GM21717 (cell line): ENCODE measurements at regions not wholly inside any gene's neighbourhood (a gene's known extent, or its start where the extent isn't known, plus 50 kb on each side); places are given as distances from the start of the nearest gene placed in this dataset.
"Not testable (repeated sequence)": the region's sequence is repeated elsewhere in the genome, so short reads cannot be mapped to it uniquely, and the experiment has no call there.

Source experiments
- ATAC-seq: cut with Tn5 transposase; IDR thresholded peaks from one replicate; pipeline ENCODE4 v1.9.1; 2021; ENCODE audit warnings: mild to moderate bottlenecking, moderate library complexity; ENCODE audit not compliant: unreplicated experiment

DNA sequence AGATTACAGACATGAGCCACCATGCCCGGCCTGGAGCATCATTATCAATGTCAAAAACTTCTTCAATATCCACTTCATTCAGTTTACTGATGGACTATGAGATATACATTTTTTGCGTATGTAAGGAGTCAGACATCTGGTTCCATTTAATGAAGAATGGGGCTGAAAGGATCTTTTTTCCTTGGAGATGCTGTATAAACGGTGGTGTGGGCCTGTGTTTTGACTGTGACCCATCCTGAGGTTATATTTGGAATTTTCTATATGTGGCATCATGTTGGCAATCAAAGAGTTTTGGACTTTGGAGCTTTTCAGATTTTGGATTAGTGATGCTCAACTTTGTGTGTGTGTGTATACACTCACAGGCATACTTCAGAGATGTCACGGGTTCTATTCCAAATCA, 85.7 kb upstream of the FBXL17 start:
- ATAC-seq, result no peak

DNA sequence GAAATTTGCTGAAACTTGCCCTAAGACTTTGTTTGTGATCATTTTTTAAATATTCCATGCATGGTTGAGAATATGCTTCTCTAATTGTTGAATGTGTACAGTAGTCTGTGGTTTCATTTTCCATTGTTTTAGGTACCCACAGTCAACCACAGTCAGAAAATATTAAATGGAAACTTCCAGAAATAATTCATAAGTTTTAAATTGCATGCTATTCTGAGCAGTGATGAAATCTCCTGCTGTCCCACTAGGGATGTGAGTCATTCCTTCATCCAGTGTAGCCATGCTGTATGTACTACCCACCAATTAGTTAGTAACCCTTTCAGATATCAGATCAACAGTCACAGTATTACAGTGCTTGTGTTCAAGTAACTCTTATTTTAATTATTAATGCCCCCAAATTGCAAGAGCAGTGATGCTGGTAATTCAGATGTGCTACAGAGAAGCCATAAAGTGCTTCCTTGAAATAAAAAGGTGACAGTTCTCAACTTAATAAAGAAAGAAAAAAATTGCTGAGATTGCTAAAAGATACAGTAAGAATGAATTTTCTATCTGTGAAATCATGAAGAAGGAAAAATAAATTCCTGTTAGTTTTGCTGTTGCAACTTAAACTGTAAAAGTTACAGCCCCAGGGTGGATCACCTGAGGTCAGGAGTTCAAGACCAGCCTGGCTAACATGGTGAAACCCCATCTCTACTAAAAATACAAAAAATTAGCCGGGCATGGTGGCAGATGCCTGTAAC, 79.9 kb upstream of the FBXL17 start:
- ATAC-seq, result no peak

DNA sequence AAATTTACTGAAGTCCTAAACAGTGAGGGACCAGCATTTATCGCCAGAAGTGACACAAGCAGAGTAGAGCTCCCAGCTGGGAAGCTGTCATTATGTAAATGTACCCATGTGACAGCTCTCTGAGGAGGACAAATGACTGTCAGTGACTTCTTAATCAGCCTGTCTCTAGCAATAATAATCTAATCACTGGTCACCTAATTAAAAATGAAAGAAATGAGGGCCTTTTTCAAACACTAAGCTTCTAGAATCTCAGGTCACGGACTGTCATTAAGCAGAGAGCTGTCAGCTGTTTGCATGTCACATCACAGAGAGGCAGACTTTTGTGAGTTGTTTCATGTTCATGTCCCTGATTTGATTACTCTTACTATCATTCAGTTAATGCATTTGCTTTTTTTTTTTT, 77.9 kb upstream of the FBXL17 start:
- no peak for ATAC-seq

DNA sequence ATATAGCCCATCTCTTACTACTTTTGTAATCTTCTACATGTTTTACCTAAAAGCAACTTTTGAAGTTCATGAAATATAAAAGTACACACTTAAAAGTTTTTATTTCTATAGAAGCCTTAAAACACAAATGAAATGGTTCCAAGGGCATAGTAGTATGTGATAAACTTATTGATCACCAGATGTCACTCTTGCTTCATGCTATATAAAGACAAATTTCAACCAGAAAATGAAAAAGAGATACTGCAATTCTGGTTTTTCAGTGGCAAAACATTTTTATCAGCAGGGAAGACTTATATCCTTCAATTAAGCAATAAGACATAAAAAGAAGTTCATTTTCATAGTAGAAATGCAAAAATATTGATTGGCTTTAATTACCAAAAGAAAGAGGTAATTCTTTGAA, 69.4 kb upstream of the FBXL17 start:
- ATAC-seq, result no peak

DNA sequence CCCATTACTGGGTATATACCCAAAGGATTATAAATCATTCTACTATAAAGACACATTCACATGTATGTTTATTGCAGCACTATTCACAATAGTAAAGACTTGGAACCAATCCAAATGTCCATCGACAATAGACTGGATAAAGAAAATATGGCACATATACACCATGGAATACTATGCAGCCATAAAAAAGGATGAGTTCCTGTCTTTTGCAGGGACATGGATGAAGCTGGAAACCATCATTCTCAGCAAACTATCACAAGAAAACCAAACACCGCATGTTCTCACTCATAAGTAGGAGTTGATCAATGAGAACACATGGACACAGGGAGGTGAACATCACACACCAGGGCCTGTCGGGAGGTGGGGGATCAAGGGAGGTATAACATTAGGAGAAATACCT, 62.2 kb upstream of the FBXL17 start:
- ATAC-seq, result not testable (repeated sequence)

DNA sequence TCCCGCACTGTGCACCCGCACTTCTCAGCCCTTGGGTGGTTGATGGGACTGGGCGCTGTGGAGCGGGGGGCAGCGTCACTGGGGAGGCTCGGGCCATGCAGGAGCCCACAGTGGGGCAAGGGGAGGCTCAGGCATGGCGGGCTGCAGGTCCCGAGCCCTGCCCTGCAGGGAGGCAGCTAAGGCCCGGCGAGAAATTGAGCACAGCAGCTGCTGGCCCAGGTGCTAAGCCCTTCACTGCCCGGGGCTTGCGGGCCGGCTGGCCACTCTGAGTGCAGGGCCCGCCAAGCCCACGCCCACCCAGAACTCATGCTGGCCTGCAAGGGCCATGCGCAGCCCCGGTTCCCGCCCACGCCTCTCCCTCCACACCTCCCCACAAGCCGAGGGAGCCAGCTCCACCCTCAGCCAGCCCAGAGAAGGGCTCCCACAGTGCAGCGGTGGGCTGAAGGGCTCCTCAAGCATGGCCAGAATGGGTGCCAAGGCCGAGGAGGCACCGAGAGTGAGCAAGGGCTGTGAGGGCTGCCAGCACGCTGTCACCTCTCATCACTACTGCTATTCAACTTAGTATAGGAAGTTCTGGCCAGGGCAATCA, 60.3 kb upstream of the FBXL17 start:
- not testable (repeated sequence) for ATAC-seq

DNA sequence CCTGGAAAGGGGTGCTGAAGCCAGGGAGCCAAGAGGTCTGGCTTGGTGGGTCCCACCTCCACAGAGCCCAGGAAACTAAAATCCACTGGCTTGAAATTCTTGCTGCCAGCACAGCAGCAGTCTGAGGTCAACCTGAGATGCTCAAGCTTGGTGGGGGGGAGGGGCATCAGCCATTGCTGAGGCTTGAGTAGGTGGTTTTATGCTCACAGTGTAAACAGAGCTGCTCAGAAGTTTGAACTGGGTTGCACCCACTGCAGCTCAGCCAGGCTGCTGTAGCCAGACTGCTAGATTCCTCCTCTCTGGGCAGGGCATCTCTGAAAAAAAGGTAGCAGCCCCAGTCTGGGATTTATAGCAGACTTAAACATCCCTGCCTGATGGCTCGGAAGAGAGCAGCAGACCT, 55.5 kb upstream of the FBXL17 start:
- no peak for ATAC-seq

DNA sequence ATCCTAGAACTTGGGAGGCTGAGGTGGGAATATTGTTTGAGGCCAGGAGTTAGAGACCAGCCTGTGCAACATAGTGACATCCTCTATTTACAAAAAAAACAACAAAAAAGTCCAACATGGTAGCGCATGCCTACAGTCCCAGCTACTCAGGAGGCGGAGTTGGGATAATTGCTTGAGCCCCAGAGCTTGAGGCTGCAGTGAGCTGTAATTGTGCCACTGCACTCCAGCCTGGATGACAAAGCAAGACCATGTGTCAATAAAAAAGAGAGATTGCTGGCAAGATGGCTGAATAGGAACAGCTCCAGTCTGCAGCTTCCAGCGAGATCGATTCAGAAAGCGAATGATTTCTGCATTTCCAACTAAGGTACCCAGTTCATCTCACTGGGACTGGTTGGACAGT, 54.8 kb upstream of the FBXL17 start:
- ATAC-seq, result no peak

DNA sequence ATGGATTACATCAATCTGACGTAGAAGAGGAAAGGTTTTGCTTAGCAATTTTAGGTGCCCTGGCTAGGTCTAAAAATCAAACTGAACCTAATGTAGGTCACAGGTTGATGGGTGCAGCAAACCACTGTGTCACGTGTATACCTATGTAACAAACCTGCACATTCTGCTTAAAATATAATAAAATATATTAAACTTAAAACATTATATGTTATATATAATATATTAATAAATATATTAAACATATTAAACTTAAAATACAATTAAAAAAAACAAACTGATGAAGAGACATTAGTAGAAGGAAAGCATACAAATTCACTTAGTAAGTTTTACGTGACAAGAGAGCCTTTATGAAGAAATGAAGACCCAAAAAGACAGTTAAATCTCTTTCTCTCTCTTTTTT, 51.7 kb upstream of the FBXL17 start:
- no peak for ATAC-seq

DNA sequence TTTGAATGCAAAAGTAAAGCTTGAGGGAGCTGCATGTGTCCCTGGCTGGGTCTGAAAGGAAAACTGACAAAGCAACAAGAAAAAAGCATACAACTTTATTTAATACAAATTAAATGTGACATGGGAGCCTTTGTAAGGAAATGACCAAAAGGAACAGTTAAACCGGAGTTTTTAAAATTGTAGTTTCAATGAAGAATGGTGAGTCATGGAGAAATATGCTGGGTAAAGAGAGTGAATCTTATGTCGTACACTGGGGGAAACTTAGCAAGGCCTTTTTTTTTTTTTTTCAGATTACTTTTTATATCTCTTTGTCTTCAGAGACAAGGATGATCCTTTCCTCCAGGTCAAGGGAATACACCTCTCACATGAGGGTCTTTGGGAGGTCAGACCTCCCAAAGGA, 50.1 kb upstream of the FBXL17 start:
- ATAC-seq, result no peak
